GM21723 (cell line): ENCODE measurements at regions not wholly inside any gene's neighbourhood (a gene's known extent, or its start where the extent isn't known, plus 50 kb on each side); places are given as distances from the start of the nearest gene placed in this dataset.

Experiments
- ATAC-seq: cut with Tn5 transposase; IDR thresholded peaks from one replicate; pipeline ENCODE4 v1.9.1; 2021; ENCODE audit warnings: mild to moderate bottlenecking, moderate library complexity; ENCODE audit not compliant: unreplicated experiment

GRCh38 chr3:110375751-110376518 lies 695.7 kb upstream of the NECTIN3 start:
- ATAC-seq: no peak

GRCh38 chr3:110378481-110378880 lies 693.1 kb upstream of the NECTIN3 start:
- ATAC-seq: no peak

- no peak for ATAC-seq
These were observed 689.6 kb upstream of the NECTIN3 start for GRCh38 chr3:110381992-110382391.

DNA sequence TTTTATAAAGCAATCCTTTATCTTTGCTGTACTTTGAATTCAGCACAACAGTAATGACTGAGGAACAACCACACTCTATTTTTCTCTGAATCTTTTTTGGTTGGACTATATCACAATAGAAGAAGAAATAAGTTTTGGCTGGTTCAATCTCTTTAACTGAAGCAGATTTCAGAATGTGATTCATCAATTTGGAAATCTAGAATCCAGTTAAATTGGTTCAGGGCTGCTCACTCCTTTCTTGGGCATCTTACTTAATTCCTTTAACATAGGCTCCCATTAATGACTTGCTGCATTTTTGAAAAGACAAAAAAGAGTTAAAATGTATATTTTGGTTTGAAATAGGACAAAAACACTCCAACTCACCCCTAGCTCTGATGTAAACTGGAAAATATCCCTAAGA lies 688.3 kb upstream of the NECTIN3 start:
- no peak for ATAC-seq

DNA sequence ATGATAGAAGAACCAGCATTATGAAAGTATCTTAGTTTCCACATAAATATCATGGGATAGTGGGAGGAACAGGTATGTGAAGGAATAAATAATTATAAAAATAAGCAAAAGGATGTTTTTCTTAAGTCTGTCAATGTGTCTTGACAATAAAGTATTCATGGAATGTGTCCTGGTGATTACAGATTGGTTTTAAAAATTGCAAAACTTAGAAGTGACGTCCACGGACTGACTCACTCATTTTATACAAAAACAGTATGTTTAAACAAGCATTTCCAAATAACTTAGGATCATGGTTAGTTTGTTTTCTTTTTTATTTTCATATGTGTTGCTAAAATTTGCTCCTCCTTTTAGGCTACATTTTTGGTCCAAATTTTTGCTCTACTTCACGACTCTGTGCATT lies 687.0 kb upstream of the NECTIN3 start:
- no peak for ATAC-seq

DNA sequence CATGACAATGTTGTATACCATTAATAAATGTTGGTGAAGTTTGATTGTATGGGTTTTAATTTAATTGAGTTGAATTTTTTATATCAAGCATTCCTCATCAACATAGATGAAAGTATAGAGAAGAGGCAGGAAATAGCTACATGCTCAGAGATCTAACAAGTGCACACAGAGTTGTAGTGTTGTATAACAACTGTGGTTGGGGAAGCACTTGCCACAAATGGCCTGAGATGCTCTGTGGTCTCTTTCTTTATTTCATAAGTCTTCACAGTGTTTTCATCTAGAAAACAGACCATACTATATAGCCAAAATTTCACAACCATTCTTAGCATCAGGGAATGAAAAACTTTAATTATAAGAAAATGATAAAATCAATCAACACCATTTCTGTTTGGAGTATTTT lies 682.6 kb upstream of the NECTIN3 start:
- ATAC-seq: no peak

DNA sequence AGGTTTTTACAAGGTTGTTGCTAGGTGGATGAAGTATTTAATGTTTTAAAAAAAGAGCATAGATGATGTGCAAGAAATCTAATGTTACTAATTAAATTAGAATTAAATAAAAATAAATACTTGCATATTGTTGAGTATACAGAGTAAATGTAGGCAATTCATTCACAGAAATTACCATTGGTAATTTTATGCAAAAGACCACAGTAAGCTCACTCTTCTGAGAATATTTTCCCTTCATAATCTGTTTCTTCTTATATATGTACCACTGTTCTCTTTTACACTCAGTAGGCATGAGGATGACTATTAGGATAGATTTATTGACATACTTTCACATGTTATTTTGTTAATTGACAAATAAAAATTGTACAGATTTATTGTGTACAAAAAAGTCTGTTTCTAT lies 681.2 kb upstream of the NECTIN3 start:
- no peak for ATAC-seq

DNA sequence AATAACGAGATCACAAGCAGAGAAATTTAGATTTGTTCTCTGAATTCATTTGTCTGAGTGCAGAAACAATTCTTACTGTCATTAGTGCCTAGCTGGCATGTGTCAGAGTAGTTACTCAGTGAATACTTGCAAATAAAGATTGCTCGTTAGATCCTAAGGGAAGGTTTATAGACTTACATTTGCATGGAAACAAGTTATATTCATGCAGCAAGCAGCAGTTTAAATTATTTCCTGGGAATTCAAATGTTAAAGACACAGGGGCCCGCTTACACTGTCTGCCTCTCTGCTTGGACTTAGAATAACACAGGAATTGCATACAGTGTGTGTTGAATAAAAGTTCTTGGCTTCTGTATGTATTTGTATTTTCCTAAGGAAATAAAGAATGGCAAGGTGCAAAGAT lies 680.6 kb upstream of the NECTIN3 start:
- no peak for ATAC-seq

- ATAC-seq: no peak
These were observed 679.8 kb upstream of the NECTIN3 start for GRCh38 chr3:110391640-110392395.

DNA sequence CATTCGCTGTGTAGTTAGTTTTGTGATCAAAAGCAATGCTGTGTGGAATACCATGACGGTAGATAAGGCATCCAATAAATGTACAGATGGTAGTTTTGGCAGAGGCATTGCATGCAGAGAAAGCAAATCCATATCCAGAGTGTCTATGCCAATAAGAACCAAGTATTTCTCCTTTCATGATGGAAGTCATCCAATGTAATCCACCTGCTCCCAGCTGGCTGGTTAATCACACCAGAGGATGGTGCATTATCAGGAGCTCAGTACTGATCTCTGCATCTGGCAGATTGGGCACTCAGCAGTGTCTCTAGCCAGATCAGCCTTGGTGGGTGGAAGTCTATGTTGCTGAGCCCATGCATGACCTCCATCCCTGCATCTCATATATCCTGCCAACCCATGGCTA lies 677.7 kb upstream of the NECTIN3 start:
- ATAC-seq: no peak

- no peak for ATAC-seq
These were observed 674.5 kb upstream of the NECTIN3 start for GRCh38 chr3:110397115-110397514.

DNA sequence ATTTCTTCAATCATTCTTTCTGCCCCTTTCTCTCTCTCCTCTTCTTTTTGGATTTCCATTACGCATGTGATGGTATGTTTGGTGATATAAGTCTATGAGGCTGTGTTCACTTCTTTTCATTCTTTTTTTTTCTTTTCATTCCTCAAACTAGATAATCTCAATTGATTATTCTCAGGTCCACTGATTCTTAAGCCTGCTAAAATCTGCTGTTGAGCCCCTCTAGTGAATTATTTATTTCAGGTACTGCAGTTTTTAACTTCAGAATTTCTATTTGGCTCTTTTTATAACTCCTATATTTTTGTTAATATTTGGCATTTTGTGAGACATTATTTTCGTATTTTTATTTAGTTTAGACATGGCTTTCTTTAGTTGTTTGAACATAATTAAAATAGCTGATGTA lies 671.3 kb upstream of the NECTIN3 start:
- ATAC-seq: no peak

- ATAC-seq: no peak
These were observed 665.6 kb upstream of the NECTIN3 start for GRCh38 chr3:110405830-110406585.

DNA sequence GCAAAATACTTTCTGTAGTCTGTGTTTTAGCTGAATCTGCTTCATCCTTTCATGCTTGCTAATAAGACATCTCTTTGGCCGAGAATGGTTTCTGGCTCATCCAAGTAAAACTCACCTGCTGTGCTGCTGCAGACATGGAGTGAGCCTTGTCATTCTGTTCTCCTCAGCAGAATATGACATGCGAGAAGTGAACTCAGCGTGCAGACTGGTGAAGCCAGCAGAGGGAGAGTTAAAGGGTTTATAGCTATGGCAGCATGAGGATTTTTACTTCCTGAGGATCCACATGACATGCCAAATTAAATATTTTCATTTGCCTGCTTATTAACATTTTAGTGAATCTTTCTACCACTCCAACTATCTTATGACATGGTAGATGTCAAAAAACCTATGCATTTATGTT lies 658.4 kb upstream of the NECTIN3 start:
- no peak for ATAC-seq

DNA sequence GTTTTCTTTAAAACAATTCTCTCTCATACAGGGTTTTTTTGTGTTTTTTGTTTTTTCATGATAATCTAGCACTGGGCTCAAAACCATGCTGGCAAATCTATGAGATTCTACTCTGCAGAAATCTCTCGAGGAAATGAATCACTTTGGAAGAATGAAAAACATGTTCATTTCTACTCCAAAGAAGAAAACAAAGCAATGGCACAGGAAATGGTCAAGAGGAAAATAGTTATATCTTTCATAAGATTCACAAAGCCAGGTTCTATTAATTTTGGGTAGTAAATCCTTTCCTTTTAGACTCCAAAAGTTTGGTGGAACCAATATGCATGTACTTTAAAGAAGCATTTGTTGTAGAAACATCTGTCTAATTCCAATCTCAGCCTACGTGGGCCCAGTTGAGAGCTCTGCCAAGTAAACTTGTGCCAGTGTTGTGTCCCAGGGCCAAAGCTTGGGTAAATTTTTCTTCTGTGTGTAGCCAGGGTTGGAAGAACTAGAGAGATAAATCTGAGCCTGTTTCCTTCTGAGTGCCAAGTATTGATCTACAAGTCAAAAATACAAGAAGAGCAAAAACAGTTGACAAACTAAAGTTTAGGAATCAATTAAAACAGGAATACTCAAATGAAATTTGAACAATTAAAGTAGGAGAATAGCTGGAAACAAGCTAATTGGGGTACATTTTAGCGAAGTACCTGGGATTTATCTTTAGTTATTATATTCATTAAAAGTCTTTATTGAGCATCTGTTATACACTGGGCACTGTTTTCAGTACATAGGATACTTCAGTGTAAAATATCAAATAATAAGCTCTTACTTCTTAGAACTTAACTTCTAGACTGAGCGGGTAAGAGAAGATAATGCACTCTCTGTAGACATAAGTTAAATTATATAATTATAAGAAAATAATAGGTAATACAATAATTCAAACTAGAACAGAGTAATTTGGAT lies 657.5 kb upstream of the NECTIN3 start:
- no peak for ATAC-seq

DNA sequence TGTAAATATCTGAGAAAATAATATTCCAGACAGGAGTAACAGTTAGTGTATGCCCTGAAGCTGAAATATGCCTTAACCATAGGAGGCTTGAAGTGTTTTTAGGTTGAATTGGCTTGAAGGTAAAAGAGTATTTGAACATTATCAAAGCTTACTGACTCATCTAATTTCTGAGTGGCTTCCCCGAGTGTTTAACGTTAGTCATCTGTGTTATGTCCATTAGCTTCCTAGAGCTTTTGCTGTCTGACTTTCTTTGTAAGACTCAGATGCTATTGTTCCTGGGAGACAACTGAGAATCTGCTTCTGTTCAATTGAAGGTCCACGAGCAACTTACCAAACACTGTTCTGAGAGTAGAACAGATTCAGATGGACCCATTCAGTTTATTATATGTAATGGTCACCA lies 656.8 kb upstream of the NECTIN3 start:
- no peak for ATAC-seq

DNA sequence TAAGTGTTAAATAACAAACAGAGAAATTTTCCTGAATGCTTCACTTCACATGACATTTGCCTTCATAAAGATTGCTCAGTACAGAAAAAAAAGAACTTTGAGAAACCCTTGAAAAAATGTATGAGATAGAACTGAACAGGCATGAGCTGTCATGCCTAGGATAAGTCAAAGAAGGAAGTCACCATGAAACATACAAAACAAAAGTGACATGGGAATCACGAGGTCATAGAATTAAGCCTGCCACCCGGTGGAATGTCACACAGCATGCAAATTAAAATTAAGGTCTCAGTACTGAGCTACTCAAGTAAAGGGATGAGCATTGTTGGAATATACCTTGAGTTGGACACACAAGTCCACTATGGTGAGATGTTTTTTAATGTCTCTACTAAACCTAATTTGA lies 652.5 kb upstream of the NECTIN3 start:
- ATAC-seq: no peak

DNA sequence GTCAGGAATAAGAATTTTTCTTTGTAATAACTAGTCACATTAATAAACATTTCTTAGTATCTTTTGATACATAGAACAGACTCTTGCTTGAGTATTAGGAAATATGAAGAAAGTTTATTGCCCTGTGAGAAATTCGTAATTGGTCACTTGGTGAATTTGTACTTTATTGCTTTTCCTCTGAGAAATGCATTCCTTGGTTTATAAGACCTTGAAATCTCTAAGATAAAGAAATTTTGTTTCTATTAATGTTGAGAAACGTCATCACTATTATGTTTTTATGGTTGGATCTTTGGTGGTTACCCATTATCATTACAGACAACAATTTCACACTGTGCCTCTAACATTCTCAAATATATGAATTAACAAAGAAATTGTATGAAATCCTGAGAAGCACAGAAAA lies 652.0 kb upstream of the NECTIN3 start:
- ATAC-seq: no peak

GRCh38 chr3:110420158-110420641 lies 651.4 kb upstream of the NECTIN3 start:
- no peak for ATAC-seq

DNA sequence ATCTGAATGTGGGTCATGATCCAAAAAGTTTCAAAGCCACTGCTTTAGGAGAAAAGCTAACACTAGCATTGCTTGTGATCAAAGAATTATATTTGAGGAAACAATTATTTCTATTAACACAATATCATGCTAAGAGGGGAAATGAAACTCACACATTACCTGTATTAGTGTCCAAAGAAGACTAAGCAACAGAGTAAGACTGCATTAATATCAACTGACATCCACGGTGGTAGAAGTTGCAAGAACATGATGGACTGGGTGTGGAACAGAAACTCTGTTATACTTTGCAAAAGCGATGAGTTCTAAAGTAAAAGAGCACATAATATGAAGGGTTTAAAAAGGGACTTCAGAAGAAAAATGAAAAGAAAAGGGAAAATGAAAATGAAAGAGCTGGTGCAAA lies 648.3 kb upstream of the NECTIN3 start:
- ATAC-seq: no peak

- no peak for ATAC-seq
These were observed 641.5 kb upstream of the NECTIN3 start for GRCh38 chr3:110430146-110430545.
